ENCODE measurements at regions not wholly inside any gene's neighbourhood (a gene's known extent, or its start where the extent isn't known, plus 50 kb on each side); places are given as distances from the start of the nearest gene placed in this dataset.
"Not testable (repeated sequence)": the region's sequence is repeated elsewhere in the genome, so short reads cannot be mapped to it uniquely, and the experiment has no call there.

GRCh38 chr2:122707224-122707824 lies 951.9 kb downstream of the TSN start:
- Histone ChIP-seq H3K27ac (no peak overlapping the region), H3F3A (ENCODE audit: insufficient read depth) (no peaks in the 10 kb centered on the region), H3K4me3 (no peak overlapping the region), H4K20me1 (ENCODE audit: insufficient read depth) (no peaks in the 10 kb centered on the region), H3K9me2 (ENCODE audit: insufficient read depth) (no peaks in the 10 kb centered on the region), H3K9ac (no peak overlapping the region), H3K36me3 (ENCODE audit: low read depth) (no peaks in the 10 kb centered on the region), H3K4me2 (ENCODE audit: unreplicated experiment) (no peak overlapping the region), H3K4me1 (ENCODE audit: insufficient read depth) (no peaks in the 10 kb centered on the region), H3K79me2 (ENCODE audit: insufficient read depth) (no peaks in the 10 kb centered on the region), H2AFZ (no peak overlapping the region), H3K9me3 (ENCODE audit: low read depth) (no peaks in the 10 kb centered on the region), H3K27me3 (replicated peaks; ENCODE audit: insufficient read depth) (no peaks in the 10 kb centered on the region)
- in situ Hi-C loops (cut with MboI): no loop called here
- WGBS, 2 experiments (ENCODE audit: low coverage in 1 of 2, low lambda C conversion rate in 2 of 2, missing lambda C conversion rate in 2 of 2): 10 to 29% methylated on average over 1 of the region's 1 CpG
- no peak for DNase-seq
- TF ChIP-seq EZH2phosphoT487 (IDR thresholded peaks at IDR 0.05; ENCODE audit: insufficient read depth, low read depth): no peak
- TF ChIP-seq EZH2 (IDR thresholded peaks at IDR 0.05; ENCODE audit: insufficient read depth, poor library complexity, severe bottlenecking): no peak

DNA sequence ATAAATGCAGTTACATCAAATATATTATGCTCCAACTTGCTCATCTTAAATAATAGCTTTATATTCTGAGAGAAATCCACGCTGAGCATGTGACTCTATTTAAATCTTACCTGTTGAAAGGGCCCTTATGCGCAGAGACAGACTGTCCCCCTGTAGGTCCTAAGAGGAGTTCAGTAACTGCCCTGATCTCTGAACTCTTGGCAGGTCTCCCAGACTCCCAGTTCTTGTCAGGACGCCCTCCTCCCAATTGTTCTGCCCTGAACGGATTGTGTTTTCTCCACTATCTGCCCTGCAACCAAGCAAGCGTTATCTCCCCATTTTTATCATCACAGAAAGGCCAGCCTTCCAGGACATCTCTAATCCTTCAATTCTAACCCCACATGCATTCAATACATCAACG lies 954.6 kb downstream of the TSN start:
- in situ Hi-C loops (cut with MboI): no loop called here
- H3F3A ChIP-seq (ENCODE audit: insufficient read depth): no peaks in the 10 kb centered on the region
- DNase-seq: no peak
- H3K36me3 ChIP-seq (ENCODE audit: low read depth): no peaks in the 10 kb centered on the region
- H3K9ac ChIP-seq: no peak overlapping the region
- H3K9me3 ChIP-seq (ENCODE audit: low read depth): no peaks in the 10 kb centered on the region
- no peaks in the 10 kb centered on the region for H3K4me1 ChIP-seq (ENCODE audit: insufficient read depth)
- H3K4me2 ChIP-seq (ENCODE audit: unreplicated experiment): no peak overlapping the region
- no peaks in the 10 kb centered on the region for H3K9me2 ChIP-seq (ENCODE audit: insufficient read depth)
- no peak overlapping the region for H3K4me3 ChIP-seq
- no peak overlapping the region for H3K27ac ChIP-seq
- no peak overlapping the region for H2AFZ ChIP-seq
- TF ChIP-seq EZH2 (IDR thresholded peaks at IDR 0.05; ENCODE audit: insufficient read depth, poor library complexity, severe bottlenecking) (no peak), EZH2phosphoT487 (IDR thresholded peaks at IDR 0.05; ENCODE audit: insufficient read depth, low read depth) (no peak)
- H3K79me2 ChIP-seq (ENCODE audit: insufficient read depth): no peaks in the 10 kb centered on the region
- no peaks in the 10 kb centered on the region for H4K20me1 ChIP-seq (ENCODE audit: insufficient read depth)
- 37 to 44% methylated on average over 6 of the region's 6 CpGs for WGBS, 2 experiments (ENCODE audit: low coverage in 1 of 2, low lambda C conversion rate in 2 of 2, missing lambda C conversion rate in 2 of 2)
- H3K27me3 ChIP-seq (replicated peaks; ENCODE audit: insufficient read depth): no peaks in the 10 kb centered on the region

GRCh38 chr2:122713800-122714199 lies 958.3 kb downstream of the TSN start:
- Histone ChIP-seq H3K4me1 (ENCODE audit: insufficient read depth) (no peaks in the 10 kb centered on the region), H4K20me1 (ENCODE audit: insufficient read depth) (no peaks in the 10 kb centered on the region), H3K27ac (no peak overlapping the region), H3K36me3 (ENCODE audit: low read depth) (no peaks in the 10 kb centered on the region), H3K4me3 (no peak overlapping the region), H2AFZ (no peak overlapping the region), H3K27me3 (replicated peaks; ENCODE audit: insufficient read depth) (no peaks in the 10 kb centered on the region), H3K79me2 (ENCODE audit: insufficient read depth) (no peaks in the 10 kb centered on the region), H3K9ac (no peak overlapping the region), H3K9me2 (ENCODE audit: insufficient read depth) (0 out of 2 replicates have a peak, but pooled peaks cover 3% of the 10 kb centered on the region), H3K9me3 (ENCODE audit: low read depth) (no peaks in the 10 kb centered on the region), H3K4me2 (ENCODE audit: unreplicated experiment) (no peak overlapping the region), H3F3A (ENCODE audit: insufficient read depth) (no peaks in the 10 kb centered on the region)
- no peak for TF ChIP-seq EZH2phosphoT487 (IDR thresholded peaks at IDR 0.05; ENCODE audit: insufficient read depth, low read depth)
- no peak for TF ChIP-seq EZH2 (IDR thresholded peaks at IDR 0.05; ENCODE audit: insufficient read depth, poor library complexity, severe bottlenecking)
- in situ Hi-C loops (cut with MboI): no loop called here
- no peak for DNase-seq
- 63 to 68% methylated on average over 2 of the region's 2 CpGs for WGBS, 2 experiments (ENCODE audit: low coverage in 1 of 2, low lambda C conversion rate in 2 of 2, missing lambda C conversion rate in 2 of 2)

- H3K9ac ChIP-seq; H3F3A ChIP-seq (ENCODE audit: insufficient read depth); H3K9me2 ChIP-seq (ENCODE audit: insufficient read depth); H4K20me1 ChIP-seq (ENCODE audit: insufficient read depth); H3K4me3 ChIP-seq; H3K4me1 ChIP-seq (ENCODE audit: insufficient read depth); H3K36me3 ChIP-seq (ENCODE audit: low read depth); H3K79me2 ChIP-seq (ENCODE audit: insufficient read depth); H3K9me3 ChIP-seq (ENCODE audit: low read depth); H2AFZ ChIP-seq; in situ Hi-C loops (cut with MboI); DNase-seq; H3K27me3 ChIP-seq (replicated peaks; ENCODE audit: insufficient read depth); H3K27ac ChIP-seq; H3K4me2 ChIP-seq (ENCODE audit: unreplicated experiment): not testable (repeated sequence)
- 65 to 68% methylated on average over 4 of the region's 4 CpGs for WGBS, 2 experiments (ENCODE audit: low coverage in 1 of 2, low lambda C conversion rate in 2 of 2, missing lambda C conversion rate in 2 of 2)
Measured at GRCh38 chr2:122720822-122721221, 965.4 kb downstream of the TSN start.
